NOMO-1 treated with dmso at 0.1 percent for 144 hours (cell line): ENCODE measurements at regions not wholly inside any gene's neighbourhood (a gene's known extent, or its start where the extent isn't known, plus 50 kb on each side); places are given as distances from the start of the nearest gene placed in this dataset.

Source experiments
- DNase-seq: peaks from one replicate; lab custom pipeline; 2025; ENCODE audit not compliant: unreplicated experiment; lab: John Stamatoyannopoulos, UW

- DNase-seq: no peak
Measured at GRCh38 chr6:166050559-166050958, 117.1 kb downstream of the TBXT start.

GRCh38 chr6:166046982-166047381 is 120.7 kb downstream of the TBXT start:
- no peak for DNase-seq

- DNase-seq: no peak
Measured at GRCh38 chr6:166046226-166046625, 121.4 kb downstream of the TBXT start.

- DNase-seq: no peak
Measured at GRCh38 chr6:166045860-166046200, 121.8 kb downstream of the TBXT start.

- DNase-seq: no peak
Measured at GRCh38 chr6:166045173-166045859, 122.3 kb downstream of the TBXT start.

GRCh38 chr6:166041277-166041676 is 126.4 kb downstream of the TBXT start:
- no peak for DNase-seq

GRCh38 chr6:166040292-166040691 is 127.4 kb downstream of the TBXT start:
- DNase-seq: no peak

GRCh38 chr6:166036316-166037095 is 131.1 kb downstream of the TBXT start:
- DNase-seq: no peak

GRCh38 chr6:166032366-166033200 is 135.1 kb downstream of the TBXT start:
- DNase-seq: no peak

GRCh38 chr6:166031275-166031674 is 136.4 kb downstream of the TBXT start:
- no peak for DNase-seq

- DNase-seq: no peak
Measured at GRCh38 chr6:166029506-166029905, 138.1 kb downstream of the TBXT start.

- no peak for DNase-seq
Measured at GRCh38 chr6:166027761-166028160, 139.9 kb downstream of the TBXT start.

GRCh38 chr6:166026586-166027126 is 141.0 kb downstream of the TBXT start:
- no peak for DNase-seq

- no peak for DNase-seq
Measured at GRCh38 chr6:166025149-166025898, 142.3 kb downstream of the TBXT start.

- no peak for DNase-seq
Measured at GRCh38 chr6:166024252-166024651, 143.4 kb downstream of the TBXT start.

GRCh38 chr6:166023273-166023989 is 144.2 kb downstream of the TBXT start:
- DNase-seq: no peak

GRCh38 chr6:166021429-166021828 is 146.2 kb downstream of the TBXT start:
- DNase-seq: no peak

GRCh38 chr6:166019214-166019613 is 148.4 kb downstream of the TBXT start:
- no peak for DNase-seq

- no peak for DNase-seq
Measured at GRCh38 chr6:166017032-166017635, 150.5 kb downstream of the TBXT start.

- no peak for DNase-seq
Measured at GRCh38 chr6:166014966-166015365, 152.7 kb downstream of the TBXT start.
